Transverse colon (tissue), 4 donors: ENCODE measurements at regions not wholly inside any gene's neighbourhood (a gene's known extent, or its start where the extent isn't known, plus 50 kb on each side); places are given as distances from the start of the nearest gene placed in this dataset.

Experiments
- EP300 ChIP-seq: sonication (generic); formaldehyde crosslinking; IDR thresholded peaks from one replicate; pipeline ENCODE4 v1.6.1; 2017; ENCODE audit warnings: antibody characterized with exemption, low read depth
- POLR2A ChIP-seq: fragments of 450-650 bp; IDR thresholded peaks from one replicate; pipeline ENCODE4 v1.6.1; 2016; ENCODE audit warnings: antibody characterized with exemption, mild to moderate bottlenecking, moderate library complexity
- POLR2AphosphoS5 ChIP-seq, 3 donors: sonication (generic); formaldehyde crosslinking; IDR thresholded peaks; one replicate each; pipeline ENCODE4 v1.6.1; 2016; ENCODE audit warnings: antibody characterized with exemption in 3 of 3
- TF ChIP-seq, protein P1 (sequence below), 5 experiments: fragments of 200-600 bp in 3 of 5; fragments of 450-650 bp in 2 of 5; sonication (generic) in 3 of 5; IDR thresholded peaks; 1 replicate in 2 of 5; 2 replicates in 3 of 5; pipeline ENCODE4 v1.5.1; 2016 to 2017; ENCODE audit warnings: antibody characterized with exemption in 5 of 5, inconsistent platforms in 3 of 5, mild to moderate bottlenecking in 2 of 5, moderate library complexity in 1 of 5

DNA sequence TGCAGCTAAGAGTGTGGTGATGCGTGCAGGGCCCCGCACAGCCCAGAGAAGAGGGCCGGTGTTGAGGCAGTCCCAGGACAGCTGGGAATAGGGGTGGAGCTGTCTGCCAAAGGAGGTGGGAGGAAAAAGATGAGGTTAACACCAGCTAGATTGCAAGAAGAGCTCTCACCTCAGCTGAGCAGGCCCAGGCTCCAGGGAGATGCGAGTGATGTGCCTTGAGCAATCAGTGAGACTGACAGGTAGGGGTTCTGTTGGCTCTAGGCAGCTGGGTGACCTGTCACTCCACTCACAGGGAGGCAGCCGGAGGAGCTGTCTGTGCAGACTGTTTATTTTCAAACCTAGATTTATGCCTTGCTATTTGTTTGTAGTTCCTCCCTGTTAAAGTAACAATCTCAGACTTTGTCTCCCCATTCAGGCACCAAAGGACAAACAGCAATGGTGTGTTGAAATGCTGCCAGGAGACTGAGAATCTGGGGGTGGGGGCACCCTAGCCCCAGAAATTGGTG is 205.1 kb upstream of the CXCL12 start:
- TF ChIP-seq, protein P1, sequence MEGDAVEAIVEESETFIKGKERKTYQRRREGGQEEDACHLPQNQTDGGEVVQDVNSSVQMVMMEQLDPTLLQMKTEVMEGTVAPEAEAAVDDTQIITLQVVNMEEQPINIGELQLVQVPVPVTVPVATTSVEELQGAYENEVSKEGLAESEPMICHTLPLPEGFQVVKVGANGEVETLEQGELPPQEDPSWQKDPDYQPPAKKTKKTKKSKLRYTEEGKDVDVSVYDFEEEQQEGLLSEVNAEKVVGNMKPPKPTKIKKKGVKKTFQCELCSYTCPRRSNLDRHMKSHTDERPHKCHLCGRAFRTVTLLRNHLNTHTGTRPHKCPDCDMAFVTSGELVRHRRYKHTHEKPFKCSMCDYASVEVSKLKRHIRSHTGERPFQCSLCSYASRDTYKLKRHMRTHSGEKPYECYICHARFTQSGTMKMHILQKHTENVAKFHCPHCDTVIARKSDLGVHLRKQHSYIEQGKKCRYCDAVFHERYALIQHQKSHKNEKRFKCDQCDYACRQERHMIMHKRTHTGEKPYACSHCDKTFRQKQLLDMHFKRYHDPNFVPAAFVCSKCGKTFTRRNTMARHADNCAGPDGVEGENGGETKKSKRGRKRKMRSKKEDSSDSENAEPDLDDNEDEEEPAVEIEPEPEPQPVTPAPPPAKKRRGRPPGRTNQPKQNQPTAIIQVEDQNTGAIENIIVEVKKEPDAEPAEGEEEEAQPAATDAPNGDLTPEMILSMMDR (IDR thresholded peaks at IDR 0.05): no peak
- TF ChIP-seq POLR2A: no peak
- TF ChIP-seq EP300: no peak
- TF ChIP-seq POLR2AphosphoS5 (IDR thresholded peaks at IDR 0.05): no peak
